Choroid plexus epithelial cell (primary cell): ENCODE measurements at regions not wholly inside any gene's neighbourhood (a gene's known extent, or its start where the extent isn't known, plus 50 kb on each side); places are given as distances from the start of the nearest gene placed in this dataset.

Experiments
- DNase-seq: peaks from one replicate; pipeline ENCODE4 v3.0.0-alpha.2; 2010; ENCODE audit warnings: low read depth
- H3K4me3 ChIP-seq: 2 replicates; pipeline ENCODE4 v1.5.1; 2011; ENCODE audit warnings: low read depth, mild to moderate bottlenecking, control low read depth, low read length, moderate library complexity
- CTCF ChIP-seq: conservative IDR thresholded peaks from 2 replicates; pipeline ENCODE4 v1.5.1; 2011; ENCODE audit warnings: low read depth, mild to moderate bottlenecking, control low read depth, inconsistent platforms, low read length, moderate library complexity

GRCh38 chr5:86768699-86769202 is 151.0 kb downstream of the COX7C start:
- DNase-seq = no peak
- TF ChIP-seq CTCF = no peak
- H3K4me3 ChIP-seq = no peak overlapping the region

- H3K4me3 ChIP-seq = no peak overlapping the region
- DNase-seq = no peak
- no peak for TF ChIP-seq CTCF
Measured at GRCh38 chr5:86780018-86780417, 162.3 kb downstream of the COX7C start.

- DNase-seq = no peak
- H3K4me3 ChIP-seq = no peak overlapping the region
- TF ChIP-seq CTCF = no peak
Measured at GRCh38 chr5:86786955-86787354, 169.2 kb downstream of the COX7C start.

- DNase-seq = no peak
- TF ChIP-seq CTCF = no peak
- H3K4me3 ChIP-seq = no peak overlapping the region
Measured at GRCh38 chr5:86795659-86796058, 177.9 kb downstream of the COX7C start.

- no peak for TF ChIP-seq CTCF
- no peak overlapping the region for H3K4me3 ChIP-seq
- no peak for DNase-seq
Measured at GRCh38 chr5:86797677-86798076, 179.9 kb downstream of the COX7C start.

GRCh38 chr5:86806206-86806605 is 188.5 kb downstream of the COX7C start:
- no peak for TF ChIP-seq CTCF
- no peak overlapping the region for H3K4me3 ChIP-seq
- DNase-seq = no peak
